IMR-90 (cell line): ENCODE measurements at regions not wholly inside any gene's neighbourhood (a gene's known extent, or its start where the extent isn't known, plus 50 kb on each side); places are given as distances from the start of the nearest gene placed in this dataset.

ENCODE experiments used
- ATAC-seq: fragments of 200-7000 bp; cut with Tn5 transposase; 2 replicates; pipeline ENCODE4 v1.9.1; 2020; ENCODE audit warnings: low read depth, mild to moderate bottlenecking, moderate library complexity
- BruUV-seq: library from RNA; stranded (reverse); fragments of 400-500 nt; replicated peaks from 2 replicates; lab custom pipeline; 2021; lab: Mats Ljungman, UMichigan
- CTCF ChIA-PET: fragments of 300-600 bp; formaldehyde crosslinking; extraction: SDS; loops from one replicate; lab custom pipeline; 2021; ENCODE audit warnings: antibody characterized with exemption; lab: Yijun Ruan, JAX
- POLR2A ChIA-PET: fragments of 300-600 bp; sonication (Branson Sonifier 250); formaldehyde crosslinking; loops from one replicate; lab custom pipeline; 2022; ENCODE audit warnings: antibody characterized with exemption; ENCODE audit not compliant: unreplicated experiment; lab: Charles Lee
- DNase-seq: peaks from one replicate; pipeline ENCODE4 v3.0.0; 2013
- H2AFZ ChIP-seq: replicated peaks from 2 replicates; pipeline ENCODE3; 2013; ENCODE audit warnings: low read length, mild to moderate bottlenecking; ENCODE audit not compliant: poor library complexity
- H2AK5ac ChIP-seq: 2 replicates; pipeline ENCODE4 v1.6.1; 2013; ENCODE audit warnings: low read depth, low read length, inconsistent platforms
- H2AK9ac ChIP-seq: replicated peaks from 2 replicates; pipeline ENCODE3; 2013; ENCODE audit warnings: mild to moderate bottlenecking, low read depth, low read length, moderate library complexity; ENCODE audit not compliant: poor library complexity
- H2BK120ac ChIP-seq: 2 replicates; pipeline ENCODE4 v1.6.1; 2013; ENCODE audit warnings: low read depth, low read length, inconsistent platforms
- H2BK15ac ChIP-seq: 3 replicates; pipeline ENCODE4 v1.6.1; 2013; ENCODE audit warnings: low read depth, low read length, inconsistent platforms
- H2BK20ac ChIP-seq: 2 replicates; pipeline ENCODE4 v1.6.1; 2013; ENCODE audit warnings: low read depth, mild to moderate bottlenecking, inconsistent platforms, low read length, moderate library complexity
- H2BK5ac ChIP-seq: 2 replicates; pipeline ENCODE4 v1.6.1; 2013; ENCODE audit warnings: mild to moderate bottlenecking, low read depth, low read length, inconsistent platforms; ENCODE audit not compliant: poor library complexity, severe bottlenecking
- H3K14ac ChIP-seq: replicated peaks from 2 replicates; pipeline ENCODE4 v1.6.1; 2013; ENCODE audit warnings: low read depth, low read length, inconsistent platforms
- H3K18ac ChIP-seq: 2 replicates; pipeline ENCODE4 v1.6.1; 2013; ENCODE audit warnings: low read depth, low read length, control low read depth
- H3K23ac ChIP-seq: 2 replicates; pipeline ENCODE4 v1.6.1; 2013; ENCODE audit warnings: low read depth, low read length, inconsistent platforms
- H3K27ac ChIP-seq: 2 replicates; pipeline ENCODE4 v1.5.1; 2013; ENCODE audit warnings: mild to moderate bottlenecking, control low read depth, low read length; ENCODE audit not compliant: insufficient read depth
- H3K27me3 ChIP-seq: 2 replicates; pipeline ENCODE4 v1.6.1; 2013; ENCODE audit warnings: low read length; ENCODE audit not compliant: control insufficient read depth, insufficient read depth
- H3K36me3 ChIP-seq: 2 replicates; pipeline ENCODE4 v1.6.1; 2013; ENCODE audit warnings: low read length, mixed read lengths; ENCODE audit not compliant: control insufficient read depth, insufficient read depth
- H3K4ac ChIP-seq: 2 replicates; pipeline ENCODE4 v1.6.1; 2013; ENCODE audit warnings: low read depth, low read length, inconsistent platforms
- H3K4me1 ChIP-seq: 2 replicates; pipeline ENCODE4 v1.6.1; 2013; ENCODE audit warnings: low read length, mixed read lengths; ENCODE audit not compliant: control insufficient read depth, insufficient read depth
- H3K4me2 ChIP-seq: 2 replicates; pipeline ENCODE4 v1.6.1; 2013; ENCODE audit warnings: low read depth, mild to moderate bottlenecking, control low read depth, low read length, moderate library complexity
- H3K4me3 ChIP-seq: 2 replicates; pipeline ENCODE4 v1.5.1; 2013; ENCODE audit warnings: low read depth, mild to moderate bottlenecking, control low read depth, low read length, moderate library complexity; ENCODE audit not compliant: insufficient read depth
- H3K56ac ChIP-seq: 2 replicates; pipeline ENCODE4 v1.6.1; 2013; ENCODE audit warnings: low read length, inconsistent platforms; ENCODE audit not compliant: insufficient read depth; ENCODE audit errors: extremely low read depth
- H3K79me1 ChIP-seq, 2 experiments: 2 replicates each; pipeline ENCODE4 v1.6.1; 2013; ENCODE audit warnings: low read length in 2 of 2, inconsistent platforms in 1 of 2, low read depth in 1 of 2
- H3K9ac ChIP-seq: 2 replicates; pipeline ENCODE4 v1.6.1; 2013; ENCODE audit warnings: low read depth, low read length, control low read depth
- H3K9me1 ChIP-seq: 2 replicates; pipeline ENCODE4 v1.6.1; 2013; ENCODE audit warnings: low read length, inconsistent platforms; ENCODE audit not compliant: insufficient read depth
- H3K9me3 ChIP-seq: 2 replicates; pipeline ENCODE4 v1.6.1; 2013; ENCODE audit warnings: low read length; ENCODE audit not compliant: control insufficient read depth, insufficient read depth
- H4K20me1 ChIP-seq: 2 replicates; pipeline ENCODE4 v1.6.1; 2013; ENCODE audit warnings: low read length, inconsistent platforms; ENCODE audit not compliant: insufficient read depth
- H4K5ac ChIP-seq: 2 replicates; pipeline ENCODE4 v1.6.1; 2013; ENCODE audit warnings: mild to moderate bottlenecking, low read depth, low read length, control low read depth
- H4K8ac ChIP-seq, 2 experiments: 2 replicates each; pipeline ENCODE4 v1.6.1; 2013; ENCODE audit warnings: low read depth in 2 of 2, low read length in 2 of 2, control low read depth in 1 of 2, inconsistent platforms in 1 of 2
- H4K91ac ChIP-seq: 2 replicates; pipeline ENCODE4 v1.6.1; 2013; ENCODE audit warnings: low read depth, low read length, inconsistent platforms; ENCODE audit not compliant: insufficient read depth
- BHLHE40 ChIP-seq: fragments of 150-350 bp; IDR thresholded peaks from 2 replicates; pipeline ENCODE4 v1.6.1; 2016; ENCODE audit warnings: mild to moderate bottlenecking, low read depth, low read length
- CEBPB ChIP-seq: IDR thresholded peaks from 2 replicates; pipeline ENCODE4 v1.6.1; 2012; ENCODE audit warnings: low read depth, low read length, improper control_type of control experiment
- CHD1 ChIP-seq: IDR thresholded peaks from 2 replicates; pipeline ENCODE4 v1.6.1; 2012; ENCODE audit warnings: low read depth, low read length, improper control_type of control experiment
- CTCF ChIP-seq: conservative IDR thresholded peaks from 2 replicates; pipeline ENCODE4 v1.5.1; 2012; ENCODE audit warnings: mild to moderate bottlenecking, low read depth, low read length, improper control_type of control experiment
- FOS ChIP-seq: fragments of 150-350 bp; IDR thresholded peaks from 2 replicates; pipeline ENCODE4 v1.6.1; 2016; ENCODE audit warnings: low read depth, low read length
- MAFK ChIP-seq: IDR thresholded peaks from 2 replicates; pipeline ENCODE4 v1.6.1; 2012; ENCODE audit warnings: low read depth, low read length, improper control_type of control experiment
- MAZ ChIP-seq: IDR thresholded peaks from 2 replicates; pipeline ENCODE4 v1.6.1; 2012; ENCODE audit warnings: low read depth, mild to moderate bottlenecking, low read length, improper control_type of control experiment, moderate library complexity, borderline replicate concordance
- NFE2L2 ChIP-seq: fragments of 150-350 bp; IDR thresholded peaks from 2 replicates; pipeline ENCODE4 v1.6.1; 2016; ENCODE audit warnings: low read depth, mild to moderate bottlenecking, low read length
- POLR2A ChIP-seq: IDR thresholded peaks from 2 replicates; pipeline ENCODE4 v1.6.1; 2012; ENCODE audit warnings: mild to moderate bottlenecking, low read depth, low read length
- RAD21 ChIP-seq: IDR thresholded peaks from 2 replicates; pipeline ENCODE4 v1.6.1; 2012; ENCODE audit warnings: low read length, improper control_type of control experiment
- RCOR1 ChIP-seq: IDR thresholded peaks from 2 replicates; pipeline ENCODE4 v1.6.1; 2012; ENCODE audit warnings: mild to moderate bottlenecking, low read length, improper control_type of control experiment; ENCODE audit not compliant: insufficient replicate concordance
- RFX5 ChIP-seq: IDR thresholded peaks from 2 replicates; pipeline ENCODE4 v1.8.0; 2012; ENCODE audit warnings: low read depth, mild to moderate bottlenecking, low read length, moderate library complexity
- SMC3 ChIP-seq: fragments of 150-350 bp; IDR thresholded peaks from 2 replicates; pipeline ENCODE4 v1.6.1; 2016; ENCODE audit warnings: low read depth, mild to moderate bottlenecking, antibody characterized with exemption, low read length, moderate library complexity
- USF2 ChIP-seq: fragments of 150-350 bp; IDR thresholded peaks from 2 replicates; pipeline ENCODE4 v1.6.1; 2017; ENCODE audit warnings: mild to moderate bottlenecking, antibody characterized with exemption, low read length, low read depth
- WGBS, 2 experiments: methylation state at CpG; one replicate each; pipeline versions ENCODE4 v1.1.5 to v1.1.7; 2013; ENCODE audit warnings: missing lambda C conversion rate in 2 of 2; ENCODE audit not compliant: insufficient read length in 1 of 2; ENCODE audit errors: extremely low coverage in 2 of 2; 5-methylcytosine and 5-hydroxymethylcytosine counted together
- dilution Hi-C: fragments of 300-500 bp; cut with HindIII; formaldehyde crosslinking; loops from one replicate; pipeline ENCODE4 v1.14.3; 2018; ENCODE audit warnings: low sequenced_read_pairs; ENCODE audit not compliant: unreplicated experiment
- in situ Hi-C: fragments of 300-500 bp; cut with MboI; formaldehyde crosslinking; loops from 3 replicates; pipeline ENCODE4 v1.14.3; 2019; ENCODE audit warnings: low sequenced_read_pairs, inconsistent platforms, mixed read lengths
- intact Hi-C: fragments of 100-400 bp; cut with micrococcal nuclease; formaldehyde crosslinking; loops from 2 replicates; pipeline ENCODE4 v1.10.0; 2022
- TF ChIP-seq, protein P1 (sequence below): fragments of 150-350 bp; IDR thresholded peaks from 2 replicates; pipeline ENCODE4 v1.6.1; 2016; ENCODE audit warnings: low read depth, mild to moderate bottlenecking, low read length, moderate library complexity, borderline replicate concordance

- H3K18ac ChIP-seq = no peak overlapping the region
- H3K79me1 ChIP-seq = no peaks in the 10 kb centered on the region
- ATAC-seq = no peak
- no peaks in the 10 kb centered on the region for H3K27me3 ChIP-seq
- H3K14ac ChIP-seq = no peak overlapping the region
- no peak overlapping the region for H4K5ac ChIP-seq
- no peak for DNase-seq
- intact Hi-C loops = no loop called here
- H3K9me3 ChIP-seq = 0 out of 2 replicates have a peak, but pooled peaks cover 2% of the 10 kb centered on the region
- no peak overlapping the region for H2BK5ac ChIP-seq
- H3K56ac ChIP-seq = no peak overlapping the region
- WGBS, 2 experiments = no CpG with 5 or more reads among the region's 4 CpGs
- no peaks in the 10 kb centered on the region for H4K20me1 ChIP-seq
- no peak overlapping the region for H2BK120ac ChIP-seq
- H3K4me1 ChIP-seq = no peaks in the 10 kb centered on the region
- no peak overlapping the region for H2AFZ ChIP-seq
- TF ChIP-seq SMC3 = no peak
- TF ChIP-seq USF2 = no peak
- TF ChIP-seq CEBPB = no peak
- no peak for TF ChIP-seq RCOR1
- no peak for TF ChIP-seq RFX5
- TF ChIP-seq BHLHE40 = no peak
- no peak for TF ChIP-seq NFE2L2
- no peak for TF ChIP-seq MAZ
- no peak for TF ChIP-seq POLR2A
- no peak for TF ChIP-seq FOS
- TF ChIP-seq, protein P1, sequence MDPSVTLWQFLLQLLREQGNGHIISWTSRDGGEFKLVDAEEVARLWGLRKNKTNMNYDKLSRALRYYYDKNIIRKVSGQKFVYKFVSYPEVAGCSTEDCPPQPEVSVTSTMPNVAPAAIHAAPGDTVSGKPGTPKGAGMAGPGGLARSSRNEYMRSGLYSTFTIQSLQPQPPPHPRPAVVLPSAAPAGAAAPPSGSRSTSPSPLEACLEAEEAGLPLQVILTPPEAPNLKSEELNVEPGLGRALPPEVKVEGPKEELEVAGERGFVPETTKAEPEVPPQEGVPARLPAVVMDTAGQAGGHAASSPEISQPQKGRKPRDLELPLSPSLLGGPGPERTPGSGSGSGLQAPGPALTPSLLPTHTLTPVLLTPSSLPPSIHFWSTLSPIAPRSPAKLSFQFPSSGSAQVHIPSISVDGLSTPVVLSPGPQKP = no peak
- no peak for TF ChIP-seq CTCF
- no peak for TF ChIP-seq RAD21
- TF ChIP-seq CHD1 = no peak
- no peak for TF ChIP-seq MAFK
- no peak overlapping the region for H3K27ac ChIP-seq
- in situ Hi-C loops = no loop called here
- ChIA-PET POLR2A (interaction anchor here (0.8 kb wide), 1 partner anchor 17 kb away, joined by 4 read pairs; no protein-coding TSS in a partner anchor), CTCF (no interaction called here)
- H3K4ac ChIP-seq = no peak overlapping the region
- H2AK9ac ChIP-seq = no peak overlapping the region
- no peak overlapping the region for H3K9ac ChIP-seq
- no peak overlapping the region for H2AK5ac ChIP-seq
- no peak overlapping the region for H4K91ac ChIP-seq
- BruUV-seq = no TSS peak
- H2BK20ac ChIP-seq = no peak overlapping the region
- dilution Hi-C loops = no loop called here
- no peaks in the 10 kb centered on the region for H3K36me3 ChIP-seq
- no peak overlapping the region for H3K4me2 ChIP-seq
- H4K8ac ChIP-seq = no peak overlapping the region
- H3K4me3 ChIP-seq = no peak overlapping the region
- no peak overlapping the region for H2BK15ac ChIP-seq
- H3K23ac ChIP-seq = no peak overlapping the region
- no peaks in the 10 kb centered on the region for H3K9me1 ChIP-seq
Observed at GRCh38 chr20:57025666-57026224, 240.7 kb downstream of the BMP7 start.
